ENCODE measurements at regions not wholly inside any gene's neighbourhood (a gene's known extent, or its start where the extent isn't known, plus 50 kb on each side); places are given as distances from the start of the nearest gene placed in this dataset.

- TF ChIP-seq JUND (IDR thresholded peaks at IDR 0.05): no peak
- TF ChIP-seq REST (IDR thresholded peaks at IDR 0.05; ENCODE audit: low read depth, low read length): no peak
Measured at GRCh38 chr4:108567831-108568230, 52.5 kb upstream of the RPL34 start.
